Activated CD4-positive, alpha-beta T cell treated with anti-CD3 and anti-CD28 coated beads, Interleukin-2, amount 50 U/mL, for 1 hour (primary cell): ENCODE measurements at regions not wholly inside any gene's neighbourhood (a gene's known extent, or its start where the extent isn't known, plus 50 kb on each side); places are given as distances from the start of the nearest gene placed in this dataset.

ENCODE experiments used
- DNase-seq: peaks from one replicate; pipeline ENCODE4 v3.0.0-alpha.2; 2020

GRCh38 chr12:126807312-126807865 lies 1459.6 kb upstream of the TMEM132C start:
- no peak for DNase-seq

- no peak for DNase-seq
Measured at GRCh38 chr12:126811391-126811790, 1455.6 kb upstream of the TMEM132C start.

GRCh38 chr12:126819554-126819953 lies 1447.4 kb upstream of the TMEM132C start:
- no peak for DNase-seq

- DNase-seq = no peak
Measured at GRCh38 chr12:126830778-126831680, 1435.9 kb upstream of the TMEM132C start.

- DNase-seq = no peak
Measured at GRCh38 chr12:126837697-126838096, 1429.3 kb upstream of the TMEM132C start.

- no peak for DNase-seq
Measured at GRCh38 chr12:126843915-126844669, 1422.9 kb upstream of the TMEM132C start.

GRCh38 chr12:126847005-126847629 lies 1419.9 kb upstream of the TMEM132C start:
- no peak for DNase-seq

- DNase-seq = no peak
Measured at GRCh38 chr12:126855768-126856167, 1411.2 kb upstream of the TMEM132C start.

- no peak for DNase-seq
Measured at GRCh38 chr12:126856958-126857357, 1410.0 kb upstream of the TMEM132C start.

GRCh38 chr12:126858560-126858959 lies 1408.4 kb upstream of the TMEM132C start:
- DNase-seq = no peak

- no peak for DNase-seq
Measured at GRCh38 chr12:126860210-126860609, 1406.8 kb upstream of the TMEM132C start.

GRCh38 chr12:126862500-126862899 lies 1404.5 kb upstream of the TMEM132C start:
- DNase-seq = no peak

GRCh38 chr12:126869644-126870043 lies 1397.3 kb upstream of the TMEM132C start:
- DNase-seq = no peak

- DNase-seq = no peak
Measured at GRCh38 chr12:126873701-126874100, 1393.3 kb upstream of the TMEM132C start.

GRCh38 chr12:126874427-126875026 lies 1392.4 kb upstream of the TMEM132C start:
- peak; percentile 52 for DNase-seq

- DNase-seq = no peak
Measured at GRCh38 chr12:126879842-126880241, 1387.1 kb upstream of the TMEM132C start.

- DNase-seq = no peak
Measured at GRCh38 chr12:126883697-126884096, 1383.3 kb upstream of the TMEM132C start.

- DNase-seq = no peak
Measured at GRCh38 chr12:126889501-126889900, 1377.5 kb upstream of the TMEM132C start.

- DNase-seq = no peak
Measured at GRCh38 chr12:126890097-126890496, 1376.9 kb upstream of the TMEM132C start.

GRCh38 chr12:126891789-126892188 lies 1375.2 kb upstream of the TMEM132C start:
- no peak for DNase-seq

GRCh38 chr12:126895951-126896913 lies 1370.7 kb upstream of the TMEM132C start:
- DNase-seq = no peak

GRCh38 chr12:126897102-126897501 lies 1369.9 kb upstream of the TMEM132C start:
- DNase-seq = no peak
